Inflammatory macrophage treated with lipopolysaccharide for 4 hours (primary cell): ENCODE measurements at regions not wholly inside any gene's neighbourhood (a gene's known extent, or its start where the extent isn't known, plus 50 kb on each side); places are given as distances from the start of the nearest gene placed in this dataset.
"Not testable (repeated sequence)": the region's sequence is repeated elsewhere in the genome, so short reads cannot be mapped to it uniquely, and the experiment has no call there.

ENCODE experiments used
- DNase-seq: peaks from one replicate; pipeline ENCODE4 v3.0.0-alpha.2; 2020

DNA sequence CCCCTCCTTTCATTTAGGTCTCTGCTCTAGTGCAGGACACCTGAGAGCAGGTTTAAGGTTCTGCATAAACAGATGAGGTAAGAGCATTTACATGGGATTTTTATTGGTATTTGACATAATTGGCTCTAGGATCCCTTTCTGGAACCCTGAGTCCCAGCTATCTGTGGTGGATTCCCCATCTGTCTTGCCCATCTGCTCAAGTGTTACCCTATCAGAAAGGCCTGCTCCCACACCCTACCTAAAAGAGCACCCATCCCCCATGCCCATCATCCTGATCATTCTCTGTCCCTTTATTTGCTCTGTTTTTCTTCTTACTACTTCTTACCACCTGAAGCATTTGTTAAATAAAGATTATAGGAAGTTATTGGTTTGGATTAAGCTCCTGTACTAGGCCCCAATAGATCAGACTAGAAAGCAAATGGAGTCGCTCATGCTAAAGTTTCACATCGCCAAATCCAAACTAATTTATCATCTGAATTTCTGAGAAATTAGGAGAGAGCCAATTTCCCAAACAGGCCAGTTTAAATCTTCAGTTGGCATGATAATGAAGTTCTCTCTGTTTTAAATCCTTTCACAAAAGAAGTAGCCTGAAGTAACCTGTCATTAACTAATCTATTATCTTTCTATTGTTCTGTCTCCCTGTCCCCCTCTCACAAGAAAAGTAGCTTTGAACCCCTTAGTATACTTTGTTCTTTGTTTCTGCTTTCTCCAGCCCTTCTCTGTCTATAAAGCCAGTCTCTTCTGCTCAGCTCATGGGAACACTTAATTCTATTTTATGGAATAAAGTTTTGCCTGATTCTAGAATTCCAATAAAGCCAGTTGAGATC is 178.6 kb downstream of the ZNF674 start:
- no peak for DNase-seq

DNA sequence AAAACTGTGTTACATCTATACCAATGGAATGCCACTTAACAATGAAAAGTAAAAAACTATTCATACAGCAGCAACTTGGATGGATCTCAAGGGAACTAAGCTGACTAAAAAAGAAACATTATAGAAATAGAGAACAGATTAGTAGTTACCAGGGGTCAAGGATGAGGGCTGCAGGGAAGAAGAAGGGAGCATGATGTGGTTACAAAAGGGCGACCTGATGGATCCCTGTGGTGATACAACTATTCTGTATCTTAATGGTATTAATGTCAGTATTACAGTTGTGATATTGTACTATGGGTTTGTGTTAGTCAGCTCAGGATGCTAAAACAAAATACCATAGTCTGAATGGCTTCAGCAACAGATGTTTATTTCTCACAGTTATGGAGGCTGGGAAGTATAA is 190.7 kb downstream of the ZNF674 start:
- no peak for DNase-seq

DNA sequence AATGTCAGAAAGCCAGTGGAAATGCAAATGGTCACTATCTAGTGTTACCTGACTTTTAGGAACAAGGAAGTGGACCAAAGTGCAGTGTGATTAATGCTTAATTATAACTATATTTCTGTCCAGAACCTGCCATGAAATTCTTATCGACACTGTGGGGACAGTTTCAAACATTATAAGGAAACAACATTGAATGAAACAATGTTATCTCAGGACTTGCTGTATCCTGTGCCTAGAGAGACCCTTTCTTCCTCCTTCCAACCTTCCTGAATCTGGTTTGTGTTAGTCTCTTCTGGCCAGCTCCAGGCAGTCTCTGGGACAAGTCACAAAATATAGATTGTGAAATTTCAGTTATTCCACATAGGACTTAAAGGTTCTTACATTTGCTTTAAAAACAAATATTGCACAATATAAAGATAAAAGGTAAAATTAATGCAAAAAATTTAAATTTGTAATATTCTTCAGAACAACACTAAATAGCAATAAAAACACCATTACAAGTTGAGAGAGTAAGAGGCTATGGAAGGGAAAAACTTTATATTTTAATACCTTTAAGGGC is 203.4 kb downstream of the ZNF674 start:
- no peak for DNase-seq

DNA sequence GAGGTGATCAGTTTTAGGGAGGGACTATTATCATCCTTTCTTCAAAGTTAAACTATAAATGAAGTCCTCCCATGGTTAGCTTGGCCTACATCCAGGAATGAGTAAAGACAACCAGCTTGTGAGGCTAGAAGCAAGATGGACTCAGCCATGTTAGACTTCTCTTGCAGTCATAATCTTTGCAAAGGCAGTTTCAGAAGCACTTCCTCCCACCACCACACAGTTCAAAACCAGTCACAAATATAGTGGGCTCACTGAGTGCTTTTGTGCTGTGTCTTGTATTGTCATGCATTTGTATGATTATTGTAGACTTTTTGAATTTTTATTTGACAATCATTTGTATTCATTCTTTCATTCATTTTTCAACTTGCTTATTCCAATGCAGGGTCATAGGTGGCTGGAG is 204.5 kb downstream of the ZNF674 start:
- DNase-seq = no peak

DNA sequence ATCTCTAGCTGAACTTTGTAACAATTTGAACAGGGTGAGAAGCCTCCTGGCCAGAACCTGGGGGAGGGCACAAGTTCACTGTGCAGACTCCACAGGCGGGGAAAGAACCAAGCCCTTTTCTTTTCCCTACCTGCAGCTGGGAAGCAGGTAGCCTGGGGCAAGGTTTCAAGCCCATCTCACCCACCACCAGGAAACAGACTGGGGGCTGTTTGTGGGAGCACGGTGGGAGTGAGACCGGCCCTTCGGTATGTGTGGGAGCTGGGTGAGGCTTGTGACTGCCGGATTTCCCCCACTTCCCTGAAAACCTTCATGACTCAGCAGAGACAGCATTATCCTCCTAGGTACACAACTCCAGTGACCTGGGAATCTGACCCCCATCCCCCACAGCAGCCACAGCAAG is 211.7 kb downstream of the ZNF674 start:
- DNase-seq = no peak

DNA sequence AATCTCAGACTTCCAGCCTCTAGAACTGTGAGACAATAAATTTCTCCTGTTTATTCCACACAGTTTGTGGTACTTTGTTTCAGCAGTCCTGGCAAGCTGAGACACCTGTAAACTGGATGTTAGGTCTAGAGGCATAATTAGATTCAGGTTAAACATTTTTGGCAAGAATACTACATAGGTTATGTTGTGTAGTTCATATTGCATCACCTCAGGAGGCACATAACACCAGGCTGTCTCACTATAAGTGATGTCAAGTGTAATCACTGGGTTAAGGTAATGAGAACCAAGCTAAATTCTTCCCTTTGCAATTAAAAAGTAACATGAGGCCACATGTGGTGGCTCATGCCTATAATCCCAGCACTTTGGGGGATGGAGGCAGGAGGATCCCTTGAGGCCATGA is 214.2 kb downstream of the ZNF674 start:
- DNase-seq = no peak

DNA sequence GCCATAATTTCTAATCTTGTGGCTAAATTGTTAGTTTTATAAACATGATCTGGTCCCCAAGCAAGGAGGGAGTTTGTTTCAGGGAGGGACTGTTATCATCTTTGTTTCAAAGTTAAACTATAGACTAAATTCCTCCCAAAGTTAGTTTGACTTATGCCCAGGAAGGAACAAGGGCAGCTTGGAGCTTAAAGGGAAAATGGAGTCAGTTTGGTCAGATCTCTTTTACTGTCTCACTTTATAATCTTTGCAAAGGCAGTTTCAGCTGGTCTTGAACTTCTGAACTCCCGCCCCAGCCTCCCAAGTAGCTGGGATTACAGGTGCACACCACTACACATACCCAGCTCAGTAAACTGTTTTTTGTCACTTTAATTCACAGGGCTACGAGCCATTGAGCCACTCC is 214.7 kb downstream of the ZNF674 start:
- no peak for DNase-seq

DNA sequence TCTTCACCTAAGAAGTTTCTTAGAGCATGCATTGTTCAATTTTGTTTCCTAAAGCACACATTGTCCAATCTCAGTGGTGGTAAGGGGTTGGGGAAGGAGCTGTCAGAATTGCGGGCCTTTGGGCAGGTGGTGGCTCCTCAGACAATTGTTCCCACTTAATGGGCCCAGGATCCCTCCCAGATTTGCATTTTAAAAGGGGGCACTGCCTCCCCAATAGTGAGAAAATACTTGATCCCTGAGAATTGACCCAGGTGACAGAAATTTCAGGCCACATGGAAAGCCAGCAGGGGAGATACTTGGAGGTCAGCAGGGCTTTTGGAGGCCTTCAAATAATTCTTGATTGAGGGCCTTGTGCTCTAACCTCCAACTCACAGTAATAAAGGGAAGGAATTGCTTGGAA is 217.1 kb downstream of the ZNF674 start:
- DNase-seq = no peak

DNA sequence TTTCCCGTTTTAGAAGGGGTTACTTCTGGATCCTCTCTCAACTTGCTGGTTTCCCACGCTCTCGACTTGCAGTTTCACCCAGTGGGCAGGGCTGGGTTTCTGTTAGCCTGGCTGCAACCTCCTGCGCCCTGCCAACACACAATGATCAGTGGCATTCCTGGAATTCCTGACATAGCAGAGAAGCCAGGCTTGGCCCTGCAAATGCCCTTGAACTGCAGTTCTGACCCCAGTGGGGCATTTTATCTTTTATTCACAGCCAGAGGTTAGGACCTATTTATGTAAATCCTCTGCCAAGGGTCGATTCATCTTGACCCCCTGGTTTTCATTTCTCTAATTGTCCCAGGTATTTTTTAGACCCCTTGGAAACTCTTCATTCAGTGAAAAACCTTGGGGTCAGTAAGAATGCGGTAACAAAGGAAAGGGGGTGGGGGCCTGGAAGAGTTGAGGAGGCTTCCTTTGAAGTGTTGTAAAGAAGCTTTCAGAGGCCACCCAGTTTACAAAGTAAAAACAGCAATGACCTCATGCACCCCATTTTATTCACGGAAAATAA is 217.6 kb downstream of the ZNF674 start:
- DNase-seq = no peak

DNA sequence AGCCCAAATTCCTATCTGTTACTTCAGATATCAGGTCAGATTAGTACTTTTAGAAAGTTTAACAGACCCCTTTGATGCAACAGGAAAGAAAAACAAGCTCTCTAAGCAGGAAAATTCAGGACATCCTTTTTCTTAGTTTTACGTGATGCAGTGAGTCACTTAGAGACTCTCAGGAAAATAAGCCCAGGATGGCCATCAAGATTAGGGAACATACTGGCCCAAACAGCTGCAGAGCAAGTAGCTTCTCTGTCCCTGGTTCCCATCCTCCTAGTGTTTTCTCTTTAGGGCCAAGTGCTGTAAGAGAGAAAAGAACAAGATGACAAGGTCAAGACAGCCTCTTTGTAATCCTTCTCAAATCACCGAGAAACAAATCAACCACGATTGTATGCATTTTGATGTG is 219.1 kb downstream of the ZNF674 start:
- no peak for DNase-seq

DNA sequence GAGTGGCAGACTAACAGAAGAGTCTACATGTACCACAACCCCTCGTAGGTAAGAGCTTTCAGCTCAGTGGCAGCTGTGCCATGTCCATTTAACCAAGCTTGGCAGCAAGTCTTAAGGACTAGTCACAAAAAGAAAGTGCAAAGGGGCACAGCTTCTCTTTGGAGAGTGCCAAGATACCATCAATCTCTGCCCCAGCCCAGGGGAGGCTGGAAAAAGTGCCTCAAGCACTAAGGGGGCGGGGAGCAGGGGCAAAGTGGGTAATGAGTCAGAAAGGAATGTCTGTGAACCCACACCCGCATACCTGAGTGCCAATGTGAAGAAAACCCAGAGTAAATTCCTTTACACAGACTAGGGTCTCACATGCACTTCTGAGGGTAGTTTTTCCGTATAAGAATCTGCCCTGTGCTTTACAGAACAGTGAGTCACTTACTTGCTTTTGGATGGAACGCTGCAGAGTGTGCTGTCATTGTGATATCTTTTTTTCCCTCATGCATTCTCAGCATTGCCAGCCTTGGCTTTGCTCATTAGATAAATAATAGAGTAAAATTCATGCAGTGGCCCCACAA is 219.8 kb downstream of the ZNF674 start:
- DNase-seq = no peak

DNA sequence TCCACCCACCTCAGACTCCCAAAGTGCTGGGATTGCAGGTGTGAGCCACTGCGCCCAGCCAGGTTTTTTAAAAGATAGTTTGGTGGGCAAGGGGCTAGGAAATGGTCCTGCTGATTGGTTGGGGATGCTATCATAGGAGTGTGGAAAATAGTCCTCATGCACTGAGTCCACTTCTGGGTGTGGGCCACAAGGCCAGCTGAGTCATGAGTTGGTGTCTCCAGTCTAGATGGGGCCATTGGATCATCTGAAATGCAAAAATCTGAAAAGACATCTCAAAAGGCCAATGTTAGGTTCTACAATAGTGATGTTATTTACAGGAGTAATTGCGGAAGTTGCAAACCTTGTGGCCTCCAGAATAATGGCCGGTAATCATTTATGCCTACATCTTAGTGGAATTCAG is 221.1 kb downstream of the ZNF674 start:
- no peak for DNase-seq

DNA sequence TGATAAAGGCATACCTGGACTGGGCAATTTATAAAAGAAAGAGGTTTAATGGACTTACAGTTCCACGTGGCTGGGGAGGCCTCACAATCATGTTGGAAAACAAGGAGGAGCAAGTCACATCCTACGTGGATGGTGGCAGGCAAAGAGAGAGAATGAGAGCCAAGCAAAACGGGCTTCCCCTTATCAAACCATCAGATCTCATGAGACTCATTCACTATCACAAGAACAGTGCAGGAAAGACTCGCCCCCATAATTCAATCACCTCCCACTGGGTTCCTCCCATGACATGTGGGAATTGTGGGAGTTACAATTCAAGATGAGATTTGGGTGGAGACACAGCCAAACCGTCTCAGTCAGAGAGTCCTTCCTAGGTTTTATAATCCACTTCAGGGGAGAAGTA is 222.3 kb downstream of the ZNF674 start:
- not testable (repeated sequence) for DNase-seq

DNA sequence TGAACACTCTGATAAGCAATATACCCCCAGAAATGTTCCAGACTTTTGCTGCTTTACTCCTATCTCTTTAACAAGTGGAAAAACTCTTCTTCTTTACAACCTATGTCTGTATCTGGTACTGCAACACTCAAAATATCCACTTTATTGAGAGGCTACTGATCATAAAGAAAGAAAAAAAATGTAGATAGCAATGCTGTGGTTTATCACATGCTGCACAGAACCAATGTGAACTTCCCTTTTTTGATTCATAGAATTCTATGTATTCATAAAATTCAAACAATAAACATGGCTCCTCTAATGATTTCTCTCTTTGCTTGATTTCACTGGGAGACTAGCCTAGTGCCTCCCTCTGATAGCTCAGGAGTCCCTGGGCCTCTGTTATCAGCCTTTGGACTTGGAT is 223.5 kb downstream of the ZNF674 start:
- peak; percentile 5 for DNase-seq

DNA sequence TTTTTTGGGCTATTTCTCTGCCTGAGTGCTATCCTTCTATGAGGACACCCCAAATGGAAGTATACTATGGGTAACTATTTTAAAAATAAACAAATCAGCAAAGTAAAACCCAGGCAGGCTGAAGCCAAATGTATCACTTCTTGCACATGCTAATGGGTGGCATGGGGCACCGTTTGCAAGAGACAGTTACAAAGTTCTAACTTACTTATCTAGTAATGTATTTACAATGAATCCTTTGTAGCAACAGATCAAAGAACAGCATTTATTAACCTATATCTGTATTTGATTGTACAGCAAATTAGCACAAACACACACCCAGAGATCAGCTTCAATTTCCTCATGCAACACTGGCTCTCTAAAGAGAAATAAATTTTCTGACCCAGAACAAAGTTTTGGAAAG is 225.5 kb downstream of the ZNF674 start:
- no peak for DNase-seq

DNA sequence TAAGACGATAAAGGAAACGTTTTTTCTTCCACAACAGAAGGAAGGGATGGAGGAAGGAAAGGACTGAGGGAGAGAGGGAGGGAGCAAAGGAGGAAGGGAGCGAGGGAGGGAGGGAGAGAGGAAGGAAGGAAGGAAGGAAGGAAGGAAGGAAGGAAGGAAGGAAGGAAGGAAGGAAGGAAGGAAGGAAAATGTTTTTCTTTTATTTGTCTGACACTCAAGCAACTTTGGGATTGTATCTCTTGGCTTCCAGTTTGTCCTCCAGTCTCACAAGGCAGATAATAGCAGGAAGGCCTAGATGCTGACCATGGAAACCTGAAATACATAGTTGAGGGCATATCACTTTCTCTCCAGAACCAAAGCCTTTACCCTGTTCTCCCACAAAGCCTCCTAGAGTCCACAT is 226.7 kb downstream of the ZNF674 start:
- no peak for DNase-seq

DNA sequence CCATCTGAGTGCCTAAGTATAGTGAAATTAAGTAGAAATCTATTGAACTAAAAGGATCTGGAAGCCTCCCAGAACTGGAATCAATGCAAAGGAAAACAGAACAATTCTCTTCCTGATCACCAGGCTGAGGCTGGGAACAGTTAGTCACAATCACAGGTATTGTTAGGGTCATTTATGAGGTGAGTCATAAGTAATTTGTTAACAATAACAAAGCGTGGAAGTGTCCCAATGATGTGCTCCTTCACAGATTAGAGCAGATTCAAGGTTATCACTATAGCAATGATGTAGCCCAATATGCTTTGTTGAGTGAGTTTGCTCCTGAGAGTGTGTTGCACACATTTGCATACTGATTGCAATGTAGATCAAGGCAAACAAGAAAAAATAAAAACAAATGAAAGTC is 228.1 kb downstream of the ZNF674 start:
- DNase-seq = no peak

DNA sequence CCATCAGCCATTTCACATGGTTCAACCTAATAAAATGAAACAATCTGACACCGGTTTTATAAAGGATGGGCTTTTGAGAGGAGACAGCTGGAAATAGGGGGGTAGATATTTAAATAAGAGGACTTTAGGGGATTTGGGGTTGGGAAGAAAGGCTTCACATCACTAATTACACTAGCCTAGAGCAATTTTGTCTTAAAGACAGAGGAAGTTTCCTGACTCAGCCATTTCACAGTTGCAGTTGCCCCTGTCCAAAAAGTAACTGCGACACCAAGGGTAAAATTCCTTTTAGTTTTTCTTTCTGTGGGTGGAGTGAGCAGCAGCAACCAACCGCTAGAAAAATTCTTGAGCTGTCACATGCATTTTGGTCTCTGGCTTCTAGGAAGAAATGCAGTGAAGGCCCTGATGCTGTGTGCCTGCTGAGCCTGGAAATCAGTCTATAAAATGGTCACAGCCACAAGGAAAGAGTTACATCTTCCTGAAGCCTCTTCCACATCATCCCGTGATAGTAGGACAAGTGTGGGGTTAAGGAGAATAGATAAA is 233.6 kb downstream of the ZNF674 start:
- DNase-seq = no peak

DNA sequence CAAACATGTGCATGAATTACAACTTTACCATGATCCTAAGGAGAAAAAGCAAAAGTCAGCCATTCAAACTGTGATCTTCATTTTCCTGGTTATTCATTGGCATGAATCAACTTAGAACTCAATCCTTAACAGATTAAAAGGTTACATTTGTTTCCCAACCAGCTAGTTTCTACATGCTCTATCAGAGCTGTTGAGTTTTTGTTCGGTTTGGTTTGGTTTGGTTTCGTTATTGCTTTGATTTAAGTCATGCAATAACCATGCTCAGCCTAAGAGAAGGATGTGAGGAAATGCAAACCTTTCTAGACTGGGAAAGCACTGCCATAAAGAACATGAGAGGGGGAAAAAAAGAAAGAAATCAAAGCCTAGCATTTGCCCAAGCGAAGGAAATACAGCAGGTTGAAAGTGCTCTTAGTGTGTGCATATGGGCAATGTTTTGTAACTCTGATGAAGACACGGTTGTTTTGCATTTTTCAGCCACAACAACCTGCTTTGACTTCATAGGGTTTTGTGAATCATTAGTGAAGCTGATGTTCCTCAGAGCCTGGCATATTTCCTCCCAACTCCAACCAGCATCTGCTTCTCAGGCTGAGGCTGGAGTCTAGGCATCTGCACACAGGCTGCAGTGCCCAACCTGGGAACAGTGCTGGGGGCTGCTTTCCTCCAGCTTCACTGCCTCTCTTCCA is 234.3 kb downstream of the ZNF674 start:
- no peak for DNase-seq

DNA sequence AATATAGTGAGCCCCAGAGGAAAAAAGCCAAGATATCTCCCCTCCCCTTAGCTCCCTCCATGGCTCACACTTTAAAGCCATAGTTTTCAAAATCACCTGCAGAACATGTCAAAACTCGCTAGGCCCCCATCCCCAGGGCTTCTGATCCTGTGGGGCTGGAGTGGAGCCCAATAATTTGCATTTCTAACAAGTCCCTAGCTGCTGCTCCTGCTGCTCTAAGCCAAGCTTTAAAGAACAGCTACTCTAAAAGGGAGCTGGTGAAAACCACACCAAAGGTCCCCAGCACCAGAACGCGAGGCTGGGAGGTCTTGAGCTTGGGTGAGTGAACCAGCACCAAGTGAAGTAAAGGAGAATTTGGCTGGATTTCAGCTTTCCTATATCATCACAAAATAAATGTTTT is 237.1 kb downstream of the ZNF674 start:
- no peak for DNase-seq

DNA sequence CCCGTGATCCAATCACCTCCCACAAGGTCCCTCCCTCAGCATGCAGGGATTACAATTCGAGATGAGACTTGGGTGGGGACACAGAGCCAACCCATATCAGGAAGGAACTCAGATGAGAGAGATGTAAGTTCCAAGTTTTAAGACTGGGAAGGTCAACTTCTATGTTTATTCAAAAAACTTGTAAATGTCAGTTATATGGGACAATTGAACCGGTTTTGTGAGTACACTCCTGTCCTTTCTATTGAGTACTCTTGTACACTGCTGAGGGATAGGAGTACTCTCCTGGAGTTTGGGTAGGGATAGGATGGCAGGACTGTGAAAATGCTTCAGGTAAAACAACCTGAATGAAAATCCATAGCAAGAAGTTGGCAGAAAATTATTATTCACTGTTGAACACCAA is 239.1 kb downstream of the ZNF674 start:
- no peak for DNase-seq

DNA sequence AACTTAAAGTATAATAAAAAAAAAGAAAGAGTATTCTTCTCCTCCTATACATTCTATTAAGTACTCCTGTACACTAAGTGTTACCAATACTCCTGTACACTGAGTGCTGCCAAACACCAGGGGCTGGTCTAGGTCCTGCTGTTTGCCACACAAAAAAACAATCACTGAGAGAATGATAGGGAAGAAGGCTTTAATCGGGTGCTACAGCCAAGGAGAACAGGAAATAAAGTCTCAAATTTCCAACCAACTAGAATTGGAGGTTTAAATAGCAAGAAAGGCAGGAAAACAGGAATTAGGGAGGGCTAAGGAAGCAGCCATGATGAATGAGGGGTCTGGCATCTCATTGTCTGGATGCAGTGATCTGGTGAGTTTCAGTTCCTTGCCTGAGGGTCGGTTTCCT is 239.8 kb downstream of the ZNF674 start:
- no peak for DNase-seq

DNA sequence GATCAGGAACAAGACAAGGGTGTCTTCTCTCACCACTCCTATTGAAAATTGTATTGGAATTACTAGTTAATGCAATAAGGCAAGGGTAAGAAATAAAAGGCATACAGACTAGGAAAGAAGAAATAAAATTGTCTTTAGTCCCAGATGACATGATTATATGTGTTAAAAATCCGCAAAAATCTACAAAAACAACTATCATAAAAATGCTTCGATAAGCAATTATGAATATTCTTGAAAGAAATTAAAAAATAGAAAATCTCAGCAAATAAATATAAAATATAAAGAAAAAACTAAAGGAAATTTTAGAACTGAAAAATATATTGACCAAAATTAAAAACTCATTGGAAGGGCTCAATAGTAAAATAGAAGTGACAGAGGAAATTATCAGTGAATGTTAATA is 243.3 kb downstream of the ZNF674 start:
- no peak for DNase-seq

DNA sequence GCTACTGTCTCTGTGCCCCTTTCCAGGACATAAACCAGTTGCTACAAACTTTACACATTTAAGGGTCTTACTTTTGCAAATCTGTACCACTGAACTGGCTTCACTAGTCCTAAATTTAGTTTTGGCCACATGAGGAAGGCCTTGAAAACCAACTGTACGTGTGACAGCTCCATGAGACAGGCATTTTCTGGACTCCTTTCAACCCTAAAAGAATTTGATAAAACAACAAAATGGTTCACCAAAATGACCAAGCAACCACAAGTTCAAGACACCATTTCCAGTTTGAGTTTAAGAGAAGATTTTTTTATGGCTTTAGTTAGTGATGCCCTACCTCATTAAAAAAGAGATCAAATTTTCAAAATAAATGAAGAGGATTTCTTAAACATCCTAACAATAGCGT is 246.4 kb downstream of the ZNF674 start:
- DNase-seq = no peak
